ENCODE measurements at regions not wholly inside any gene's neighbourhood (a gene's known extent, or its start where the extent isn't known, plus 50 kb on each side); places are given as distances from the start of the nearest gene placed in this dataset.
A peak's percentile ranks its signal among the peaks of the same experiment; 100 is the strongest.

GRCh38 chr13:91165758-91166157 lies 181.7 kb upstream of the MIR17HG start:
- Histone ChIP-seq H3K4me3 (no peak overlapping the region), H3K4me1 (replicated peaks in 1 of 2) (no peaks in the 10 kb centered on the region), H3K27ac (no peak overlapping the region)
- WGBS, 10 experiments: 91 to 100% (median 100%) methylated on average over 1 to 3 of the region's 3 CpGs; no CpG with 5 or more reads in 6 of the 10 experiments
- in situ Hi-C loops (cut with MboI; ENCODE audit: low pct_unique_long_range_greater_than_20kb in 2 of 9, low sequenced_read_pairs in 9 of 9, unreplicated experiment in 9 of 9): no loop called here
- ATAC-seq (replicated peaks in 6 of 8): no peak

DNA sequence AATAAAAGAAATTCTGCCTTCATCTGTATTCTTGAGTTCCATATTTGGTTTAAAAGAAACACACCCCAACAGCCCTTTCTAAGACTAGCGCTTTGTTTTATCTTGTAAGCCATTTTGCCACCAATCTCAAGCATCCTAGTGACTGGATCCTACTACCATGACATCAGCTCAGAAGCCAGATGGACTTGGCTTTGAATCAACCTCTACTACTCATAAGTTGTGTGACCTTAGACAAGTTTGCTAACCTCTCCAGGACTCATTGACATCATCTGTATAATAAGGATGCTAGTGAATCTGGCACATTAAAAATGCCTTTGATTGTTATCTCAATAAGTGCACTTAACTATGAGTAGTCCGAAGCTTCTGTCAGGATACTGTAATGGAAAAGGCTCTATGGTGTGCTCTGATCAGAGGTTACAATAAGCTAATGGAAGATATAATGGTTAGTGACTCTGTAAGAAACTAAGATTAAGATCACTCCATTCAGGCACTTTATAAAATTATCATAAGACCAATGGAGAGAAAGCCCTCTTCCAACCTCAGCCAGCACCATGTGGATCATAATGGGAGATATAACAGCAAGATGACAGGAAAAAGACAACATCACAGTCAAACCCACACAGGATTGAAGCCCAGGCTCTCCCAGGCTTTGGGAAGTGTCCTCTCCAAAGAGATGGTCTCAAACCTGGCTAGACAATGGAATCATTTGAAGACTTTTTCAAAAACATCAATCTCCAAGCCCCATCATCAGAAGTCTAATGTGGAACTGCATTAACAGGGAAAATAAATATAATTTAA lies 180.6 kb upstream of the MIR17HG start:
- ATAC-seq (replicated peaks in 6 of 8): no peak
- WGBS, 10 experiments: 0 to 100% (median 78%) methylated on average over 1 to 2 of the region's 2 CpGs; no CpG with 5 or more reads in 2 of the 10 experiments

GRCh38 chr13:91167706-91168385 lies 179.6 kb upstream of the MIR17HG start:
- ATAC-seq (replicated peaks in 6 of 8): no peak
- Histone ChIP-seq H3K4me3 (no peak overlapping the region), H3K27ac (no peak overlapping the region), H3K4me1 (replicated peaks in 1 of 2) (no peaks in the 10 kb centered on the region)
- in situ Hi-C loops (cut with MboI; ENCODE audit: low pct_unique_long_range_greater_than_20kb in 2 of 9, low sequenced_read_pairs in 9 of 9, unreplicated experiment in 9 of 9): no loop called here
- WGBS, 10 experiments: 6 to 100% (median 71%) methylated on average over 1 to 4 of the region's 4 CpGs; no CpG with 5 or more reads in 2 of the 10 experiments

More for the DNA sequence above, 180.6 kb upstream of the MIR17HG start:
- in situ Hi-C loops (cut with MboI; ENCODE audit: low pct_unique_long_range_greater_than_20kb in 2 of 9, low sequenced_read_pairs in 9 of 9, unreplicated experiment in 9 of 9): no loop called here
- Histone ChIP-seq H3K4me3 (no peak overlapping the region), H3K4me1 (replicated peaks in 1 of 2) (no peaks in the 10 kb centered on the region), H3K27ac (no peak overlapping the region)

GRCh38 chr13:91168386-91168711 lies 179.1 kb upstream of the MIR17HG start:
- no peak for ATAC-seq (replicated peaks in 6 of 8)
- Histone ChIP-seq H3K4me1 (replicated peaks in 1 of 2) (no peaks in the 10 kb centered on the region), H3K4me3 (no peak overlapping the region), H3K27ac (no peak overlapping the region)
- in situ Hi-C loops (cut with MboI; ENCODE audit: low pct_unique_long_range_greater_than_20kb in 2 of 9, low sequenced_read_pairs in 9 of 9, unreplicated experiment in 9 of 9): no loop called here
- WGBS, 10 experiments: 0 to 96% (median 73%) methylated on average over 1 to 4 of the region's 4 CpGs; no CpG with 5 or more reads in 4 of the 10 experiments

DNA sequence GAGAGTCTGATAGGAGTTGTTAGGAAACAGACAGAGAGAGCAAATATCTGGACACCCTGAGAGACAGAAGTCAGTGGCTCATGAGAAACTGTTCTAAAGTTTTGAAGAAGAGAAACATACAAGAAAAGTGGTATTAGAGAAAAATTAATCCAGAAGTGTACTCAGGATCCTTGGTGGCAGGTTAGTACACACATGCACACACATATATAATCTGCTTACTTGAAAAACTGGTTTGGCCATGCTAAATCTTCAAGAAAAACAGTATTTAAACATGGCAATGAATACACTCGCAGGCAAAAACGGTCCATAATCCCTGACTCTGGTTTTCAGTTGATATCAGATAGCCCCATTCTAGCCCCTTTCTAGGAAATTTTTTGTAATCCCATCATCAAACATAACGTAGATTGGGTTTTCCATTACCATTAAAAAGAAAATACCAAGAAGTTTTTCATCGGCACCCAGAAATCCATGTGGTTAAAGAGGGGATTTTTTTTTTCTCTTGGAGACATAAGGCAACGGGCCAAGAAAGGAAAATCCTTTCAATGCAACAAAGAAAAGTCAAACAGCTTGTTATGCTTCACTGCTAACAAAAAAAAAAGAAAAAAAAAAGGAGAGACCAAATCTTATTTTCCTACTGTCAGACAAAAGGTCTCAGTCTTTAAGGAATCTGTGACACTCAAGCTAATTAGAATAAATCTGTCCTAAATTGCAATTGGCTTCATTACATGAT lies 178.0 kb upstream of the MIR17HG start:
- H3K4me1 ChIP-seq (replicated peaks in 1 of 2): no peaks in the 10 kb centered on the region
- in situ Hi-C loops (cut with MboI; ENCODE audit: low pct_unique_long_range_greater_than_20kb in 2 of 9, low sequenced_read_pairs in 9 of 9, unreplicated experiment in 9 of 9): no loop called here
- no peak overlapping the region for H3K27ac ChIP-seq
- 0 to 83% (median 49%) methylated on average over 2 to 5 of the region's 5 CpGs for WGBS, 10 experiments
- no peak overlapping the region for H3K4me3 ChIP-seq
- ATAC-seq (replicated peaks in 6 of 8): no peak

DNA sequence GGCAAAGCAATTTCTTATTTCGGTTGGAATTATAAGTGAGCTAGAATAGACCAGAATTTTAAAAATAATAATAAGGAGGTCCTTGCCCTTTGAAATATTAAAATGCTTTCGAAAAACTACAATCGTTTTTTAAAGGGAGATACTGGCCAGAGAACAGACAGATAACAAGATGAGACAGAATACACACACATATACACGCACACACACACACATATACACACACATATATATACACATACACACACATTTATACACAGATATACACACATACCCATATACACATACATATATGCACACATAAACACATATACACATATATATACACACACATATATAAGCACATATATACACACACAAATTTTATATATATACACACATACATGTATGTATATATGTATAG lies 175.3 kb upstream of the MIR17HG start:
- Histone ChIP-seq H3K27ac (no peak overlapping the region), H3K4me1 (replicated peaks in 1 of 2) (no peaks in the 10 kb centered on the region), H3K4me3 (no peak overlapping the region)
- ATAC-seq (replicated peaks in 6 of 8): no peak
- WGBS, 10 experiments: 24 to 100% (median 70%) methylated on average over 2 to 4 of the region's 4 CpGs; no CpG with 5 or more reads in 1 of the 10 experiments
- in situ Hi-C loops (cut with MboI; ENCODE audit: low pct_unique_long_range_greater_than_20kb in 2 of 9, low sequenced_read_pairs in 9 of 9, unreplicated experiment in 9 of 9): no loop called here

DNA sequence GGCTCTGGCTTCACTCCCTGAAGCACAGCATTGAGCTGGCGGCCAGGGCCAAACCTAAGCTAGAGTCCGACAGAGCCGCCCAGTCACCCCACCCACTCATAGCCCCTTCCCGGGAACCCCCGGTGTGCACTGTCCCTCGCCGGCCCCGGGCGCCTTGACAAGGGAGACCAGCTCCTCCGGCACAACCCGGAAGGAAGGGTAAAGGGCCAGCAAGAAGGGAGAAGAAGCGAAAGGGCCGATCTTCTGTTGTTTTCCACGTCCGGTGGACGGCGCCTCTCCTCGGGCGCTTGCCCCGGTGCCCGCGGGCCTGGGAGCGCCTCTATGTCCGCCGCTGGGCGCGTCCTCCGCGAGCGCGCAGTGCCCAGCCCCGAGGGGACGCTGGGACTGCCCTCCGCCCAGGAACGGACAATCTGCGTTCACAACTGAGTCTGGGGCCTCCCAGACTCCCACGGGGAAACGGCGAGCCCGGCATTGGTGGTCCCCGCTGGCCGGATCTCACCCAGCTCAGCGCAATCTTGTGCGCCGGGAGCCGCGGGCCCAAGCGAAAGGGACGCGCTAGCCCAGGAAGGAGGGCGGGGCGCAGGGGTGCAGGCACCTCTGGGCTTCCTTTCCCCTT lies 172.5 kb upstream of the MIR17HG start:
- no peak overlapping the region for H3K27ac ChIP-seq
- in situ Hi-C loops (cut with MboI; ENCODE audit: low pct_unique_long_range_greater_than_20kb in 2 of 9, low sequenced_read_pairs in 9 of 9, unreplicated experiment in 9 of 9): loop anchor here in 1 of 9 experiments (25.0 kb wide), 1 partner anchor 112 kb away; no protein-coding TSS in a partner anchor
- H3K4me3 ChIP-seq: peak overlapping the region in 1 of 5 donors; percentile 6
- ATAC-seq (replicated peaks in 6 of 8): no peak
- H3K4me1 ChIP-seq (replicated peaks in 1 of 2): no peaks in the 10 kb centered on the region
- WGBS, 10 experiments: 50% methylated on average over 2 of the region's 52 CpGs; no CpG with 5 or more reads in 9 of the 10 experiments

DNA sequence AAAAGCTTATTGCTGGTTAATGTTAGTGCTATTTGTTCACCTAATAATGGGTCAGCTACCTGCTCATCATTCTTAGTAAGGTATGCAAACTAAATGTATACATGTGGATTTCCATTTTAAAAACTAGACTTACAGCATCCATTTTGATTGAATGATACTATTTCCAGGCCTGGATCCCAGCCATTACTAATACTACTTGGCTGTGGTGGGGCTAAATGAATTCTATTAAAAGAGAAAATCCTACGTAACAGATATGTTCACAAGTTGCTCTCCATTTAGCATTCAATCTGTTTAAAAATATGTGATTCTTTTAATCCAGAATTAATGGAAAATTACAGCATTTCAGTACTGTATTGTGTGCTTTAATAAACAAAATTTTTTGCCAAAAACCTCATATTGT lies 169.4 kb upstream of the MIR17HG start:
- no peak overlapping the region for H3K4me3 ChIP-seq
- WGBS, 10 experiments: 0 to 100% (median 86%) methylated on average over 1 of the region's 1 CpG; no CpG with 5 or more reads in 3 of the 10 experiments
- H3K27ac ChIP-seq: no peak overlapping the region
- no peaks in the 10 kb centered on the region for H3K4me1 ChIP-seq (replicated peaks in 1 of 2)
- in situ Hi-C loops (cut with MboI; ENCODE audit: low pct_unique_long_range_greater_than_20kb in 2 of 9, low sequenced_read_pairs in 9 of 9, unreplicated experiment in 9 of 9): loop anchor here in 1 of 9 experiments (25.0 kb wide), 1 partner anchor 109 kb away; no protein-coding TSS in a partner anchor
- no peak for ATAC-seq (replicated peaks in 6 of 8)

- 0 to 100% (median 83%) methylated on average over 1 to 3 of the region's 3 CpGs; no CpG with 5 or more reads in 1 of the 10 experiments for WGBS, 10 experiments
- in situ Hi-C loops (cut with MboI; ENCODE audit: low pct_unique_long_range_greater_than_20kb in 2 of 9, low sequenced_read_pairs in 9 of 9, unreplicated experiment in 9 of 9): loop anchor here in 1 of 9 experiments (25.0 kb wide), 1 partner anchor 105 kb away; no protein-coding TSS in a partner anchor
Measured at GRCh38 chr13:91181892-91182291, 165.6 kb upstream of the MIR17HG start.

GRCh38 chr13:91184244-91184926 lies 163.1 kb upstream of the MIR17HG start:
- in situ Hi-C loops (cut with MboI; ENCODE audit: low pct_unique_long_range_greater_than_20kb in 2 of 9, low sequenced_read_pairs in 9 of 9, unreplicated experiment in 9 of 9): loop anchor here in 1 of 9 experiments (25.0 kb wide), 1 partner anchor 103 kb away; no protein-coding TSS in a partner anchor
- peaks cover 0 to 9% of the 10 kb centered on the region in 2 donors for H3K4me1 ChIP-seq (replicated peaks in 1 of 2)
- H3K27ac ChIP-seq: no peak overlapping the region
- whole genome bisulfite sequencing, 10 experiments: 0 to 100% (median 41%) methylated on average over 1 to 5 of the region's 6 CpGs; no CpG with 5 or more reads in 2 of the 10 experiments
- ATAC-seq (replicated peaks in 6 of 8): no peak
- H3K4me3 ChIP-seq: no peak overlapping the region

More at GRCh38 chr13:91181892-91182291, 165.6 kb upstream of the MIR17HG start:
- Histone ChIP-seq H3K4me1 (replicated peaks in 1 of 2) (peaks cover 0 to 5% of the 10 kb centered on the region in 2 donors), H3K4me3 (no peak overlapping the region), H3K27ac (no peak overlapping the region)
- ATAC-seq (replicated peaks in 6 of 8): no peak

GRCh38 chr13:91185294-91185863 lies 162.1 kb upstream of the MIR17HG start:
- no peak overlapping the region for H3K27ac ChIP-seq
- H3K4me3 ChIP-seq: no peak overlapping the region
- 0 to 75% (median 30%) methylated on average over 1 to 2 of the region's 2 CpGs; no CpG with 5 or more reads in 2 of the 10 experiments for WGBS, 10 experiments
- in situ Hi-C loops (cut with MboI; ENCODE audit: low pct_unique_long_range_greater_than_20kb in 2 of 9, low sequenced_read_pairs in 9 of 9, unreplicated experiment in 9 of 9): loop anchor here in 1 of 9 experiments (25.0 kb wide), 1 partner anchor 102 kb away; no protein-coding TSS in a partner anchor
- H3K4me1 ChIP-seq (replicated peaks in 1 of 2): peaks cover 0 to 9% of the 10 kb centered on the region in 2 donors
- ATAC-seq (replicated peaks in 6 of 8): peak in 2 of 8 experiments; percentile 48 to 57

GRCh38 chr13:91187522-91187921 lies 160.0 kb upstream of the MIR17HG start:
- in situ Hi-C loops (cut with MboI; ENCODE audit: low pct_unique_long_range_greater_than_20kb in 2 of 9, low sequenced_read_pairs in 9 of 9, unreplicated experiment in 9 of 9): loop anchor here in 1 of 9 experiments (25.0 kb wide), 1 partner anchor 100 kb away; no protein-coding TSS in a partner anchor
- H3K4me3 ChIP-seq: no peak overlapping the region
- H3K4me1 ChIP-seq (replicated peaks in 1 of 2): peaks cover 0 to 9% of the 10 kb centered on the region in 2 donors
- no peak for ATAC-seq (replicated peaks in 6 of 8)
- no peak overlapping the region for H3K27ac ChIP-seq
